ENCODE measurements at regions not wholly inside any gene's neighbourhood (a gene's known extent, or its start where the extent isn't known, plus 50 kb on each side); places are given as distances from the start of the nearest gene placed in this dataset.
A peak's percentile ranks its signal among the peaks of the same experiment; 100 is the strongest.

GRCh38 chr5:77560677-77561263 is 68.7 kb upstream of the WDR41 start:
- H3K4me3 ChIP-seq: no peak overlapping the region
- DNase-seq: no peak
- no peaks in the 10 kb centered on the region for H3K4me1 ChIP-seq
- H3K9me3 ChIP-seq (replicated peaks): no peaks in the 10 kb centered on the region
- no peaks in the 10 kb centered on the region for H3K36me3 ChIP-seq
- H3K27ac ChIP-seq (replicated peaks): no peak overlapping the region
- H3K27me3 ChIP-seq (ENCODE audit: low read depth): peaks cover 2% of the 10 kb centered on the region
- intact Hi-C loops (cut with micrococcal nuclease): loop anchor here (5.0 kb wide), 1 partner anchor 442 kb away; no protein-coding TSS in a partner anchor
- TF ChIP-seq, protein P1, sequence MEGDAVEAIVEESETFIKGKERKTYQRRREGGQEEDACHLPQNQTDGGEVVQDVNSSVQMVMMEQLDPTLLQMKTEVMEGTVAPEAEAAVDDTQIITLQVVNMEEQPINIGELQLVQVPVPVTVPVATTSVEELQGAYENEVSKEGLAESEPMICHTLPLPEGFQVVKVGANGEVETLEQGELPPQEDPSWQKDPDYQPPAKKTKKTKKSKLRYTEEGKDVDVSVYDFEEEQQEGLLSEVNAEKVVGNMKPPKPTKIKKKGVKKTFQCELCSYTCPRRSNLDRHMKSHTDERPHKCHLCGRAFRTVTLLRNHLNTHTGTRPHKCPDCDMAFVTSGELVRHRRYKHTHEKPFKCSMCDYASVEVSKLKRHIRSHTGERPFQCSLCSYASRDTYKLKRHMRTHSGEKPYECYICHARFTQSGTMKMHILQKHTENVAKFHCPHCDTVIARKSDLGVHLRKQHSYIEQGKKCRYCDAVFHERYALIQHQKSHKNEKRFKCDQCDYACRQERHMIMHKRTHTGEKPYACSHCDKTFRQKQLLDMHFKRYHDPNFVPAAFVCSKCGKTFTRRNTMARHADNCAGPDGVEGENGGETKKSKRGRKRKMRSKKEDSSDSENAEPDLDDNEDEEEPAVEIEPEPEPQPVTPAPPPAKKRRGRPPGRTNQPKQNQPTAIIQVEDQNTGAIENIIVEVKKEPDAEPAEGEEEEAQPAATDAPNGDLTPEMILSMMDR (IDR thresholded peaks at IDR 0.05; ENCODE audit: borderline replicate concordance): peak; percentile 64

- no peak for DNase-seq
- H3K27me3 ChIP-seq (ENCODE audit: low read depth): no peaks in the 10 kb centered on the region
- H3K27ac ChIP-seq (replicated peaks): no peak overlapping the region
- no peak overlapping the region for H3K4me3 ChIP-seq
- H3K9me3 ChIP-seq (replicated peaks): peaks cover under 1% of the 10 kb centered on the region
- H3K4me1 ChIP-seq: no peaks in the 10 kb centered on the region
- H3K36me3 ChIP-seq: no peaks in the 10 kb centered on the region
- TF ChIP-seq, protein P1 (IDR thresholded peaks at IDR 0.05; ENCODE audit: borderline replicate concordance): no peak
- intact Hi-C loops (cut with micrococcal nuclease): no loop called here
These were observed 66.2 kb upstream of the WDR41 start for GRCh38 chr5:77558266-77558665.

DNA sequence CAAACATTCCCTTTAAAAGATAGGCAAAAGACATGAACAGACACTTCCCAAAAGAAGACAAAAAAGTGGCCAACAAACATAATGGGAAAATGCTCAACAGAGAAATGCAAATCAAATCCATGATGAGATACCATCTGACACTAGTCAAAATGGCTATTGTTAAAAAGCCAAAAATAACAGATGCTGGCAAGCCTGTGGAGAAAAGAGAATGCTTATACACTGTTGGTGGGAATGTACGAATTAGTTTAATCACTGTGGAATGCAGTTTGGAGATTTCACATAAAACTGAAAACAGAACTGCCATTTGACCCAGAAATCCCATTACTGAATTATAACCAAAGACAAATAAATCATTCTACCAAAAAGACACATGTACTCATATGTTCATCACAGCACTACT is 58.3 kb upstream of the WDR41 start:
- DNase-seq: no peak
- no peaks in the 10 kb centered on the region for H3K27me3 ChIP-seq (ENCODE audit: low read depth)

GRCh38 chr5:77545285-77545684 is 53.2 kb upstream of the WDR41 start:
- Histone ChIP-seq H3K4me1 (no peaks in the 10 kb centered on the region), H3K9me3 (replicated peaks) (peaks cover 36% of the 10 kb centered on the region), H3K27me3 (ENCODE audit: low read depth) (peaks cover 7% of the 10 kb centered on the region), H3K4me3 (no peak overlapping the region), H3K27ac (replicated peaks) (no peak overlapping the region), H3K36me3 (no peaks in the 10 kb centered on the region)
- DNase-seq: no peak
- TF ChIP-seq, protein P1 (IDR thresholded peaks at IDR 0.05; ENCODE audit: borderline replicate concordance): no peak
- intact Hi-C loops (cut with micrococcal nuclease): no loop called here

More for the DNA sequence above, 58.3 kb upstream of the WDR41 start:
- TF ChIP-seq, protein P1 (IDR thresholded peaks at IDR 0.05; ENCODE audit: borderline replicate concordance): no peak
- Histone ChIP-seq H3K4me3 (no peak overlapping the region), H3K9me3 (replicated peaks) (peaks cover 37% of the 10 kb centered on the region), H3K36me3 (no peaks in the 10 kb centered on the region), H3K27ac (replicated peaks) (no peak overlapping the region), H3K4me1 (no peaks in the 10 kb centered on the region)
- intact Hi-C loops (cut with micrococcal nuclease): no loop called here
